ENCODE measurements at regions not wholly inside any gene's neighbourhood (a gene's known extent, or its start where the extent isn't known, plus 50 kb on each side); places are given as distances from the start of the nearest gene placed in this dataset.
"Not testable (repeated sequence)": the region's sequence is repeated elsewhere in the genome, so short reads cannot be mapped to it uniquely, and the experiment has no call there.

GRCh38 chr18:25560369-25560768 is 208.4 kb upstream of the ZNF521 start:
- DNase-seq (ENCODE audit: low read depth): no peak

- DNase-seq (ENCODE audit: low read depth): no peak
Measured at GRCh38 chr18:25557011-25557410, 205.0 kb upstream of the ZNF521 start.

GRCh38 chr18:25553631-25554263 is 201.8 kb upstream of the ZNF521 start:
- no peak for DNase-seq (ENCODE audit: low read depth)

- DNase-seq (ENCODE audit: low read depth): no peak
Measured at GRCh38 chr18:25544546-25545287, 192.8 kb upstream of the ZNF521 start.

- no peak for DNase-seq (ENCODE audit: low read depth)
Measured at GRCh38 chr18:25538175-25538922, 186.4 kb upstream of the ZNF521 start.

- no peak for DNase-seq (ENCODE audit: low read depth)
Measured at GRCh38 chr18:25535495-25535894, 183.5 kb upstream of the ZNF521 start.

- DNase-seq (ENCODE audit: low read depth): no peak
Measured at GRCh38 chr18:25534401-25534800, 182.4 kb upstream of the ZNF521 start.

- DNase-seq (ENCODE audit: low read depth): no peak
Measured at GRCh38 chr18:25533218-25533617, 181.3 kb upstream of the ZNF521 start.

GRCh38 chr18:25531207-25531606 is 179.2 kb upstream of the ZNF521 start:
- DNase-seq (ENCODE audit: low read depth): no peak

- DNase-seq (ENCODE audit: low read depth): not testable (repeated sequence)
Measured at GRCh38 chr18:25525789-25526188, 173.8 kb upstream of the ZNF521 start.

GRCh38 chr18:25518716-25519053 is 166.7 kb upstream of the ZNF521 start:
- no peak for DNase-seq (ENCODE audit: low read depth)

- DNase-seq (ENCODE audit: low read depth): no peak
Measured at GRCh38 chr18:25517881-25518715, 166.1 kb upstream of the ZNF521 start.

- DNase-seq (ENCODE audit: low read depth): no peak
Measured at GRCh38 chr18:25516747-25517498, 165.0 kb upstream of the ZNF521 start.

GRCh38 chr18:25516121-25516520 is 164.2 kb upstream of the ZNF521 start:
- DNase-seq (ENCODE audit: low read depth): no peak

- DNase-seq (ENCODE audit: low read depth): no peak
Measured at GRCh38 chr18:25510096-25510495, 158.1 kb upstream of the ZNF521 start.

GRCh38 chr18:25503567-25504081 is 151.7 kb upstream of the ZNF521 start:
- no peak for DNase-seq (ENCODE audit: low read depth)

- no peak for DNase-seq (ENCODE audit: low read depth)
Measured at GRCh38 chr18:25497151-25497794, 145.3 kb upstream of the ZNF521 start.

- DNase-seq (ENCODE audit: low read depth): no peak
Measured at GRCh38 chr18:25496544-25496943, 144.6 kb upstream of the ZNF521 start.

GRCh38 chr18:25495606-25496005 is 143.6 kb upstream of the ZNF521 start:
- DNase-seq (ENCODE audit: low read depth): no peak

- DNase-seq (ENCODE audit: low read depth): no peak
Measured at GRCh38 chr18:25494888-25495287, 142.9 kb upstream of the ZNF521 start.

- DNase-seq (ENCODE audit: low read depth): no peak
Measured at GRCh38 chr18:25493401-25493800, 141.4 kb upstream of the ZNF521 start.

All from stimulated activated CD4-positive, alpha-beta T cell treated with anti-CD3 and anti-CD28 coated beads, Interleukin-2, amount 100 ng/mL, for 4 hours (primary cell).